Omental fat pad (tissue), 3 donors: ENCODE measurements at regions not wholly inside any gene's neighbourhood (a gene's known extent, or its start where the extent isn't known, plus 50 kb on each side); places are given as distances from the start of the nearest gene placed in this dataset.

Experiments
- ATAC-seq: fragments of 150-250 bp; one replicate; pipeline ENCODE4 v1.9.1; 2016; ENCODE audit warnings: mild to moderate bottlenecking, moderate library complexity; ENCODE audit not compliant: low FRiP score
- DNase-seq: peaks from one replicate; pipeline ENCODE4 v3.0.0-alpha.2; 2019; ENCODE audit warnings: low spot score
- TF ChIP-seq, protein P1 (sequence below), 3 donors: fragments of 450-650 bp; IDR thresholded peaks; one replicate each; pipeline ENCODE4 v1.5.1; 2016 to 2017; ENCODE audit warnings: antibody characterized with exemption in 3 of 3, mild to moderate bottlenecking in 3 of 3, moderate library complexity in 2 of 3

DNA sequence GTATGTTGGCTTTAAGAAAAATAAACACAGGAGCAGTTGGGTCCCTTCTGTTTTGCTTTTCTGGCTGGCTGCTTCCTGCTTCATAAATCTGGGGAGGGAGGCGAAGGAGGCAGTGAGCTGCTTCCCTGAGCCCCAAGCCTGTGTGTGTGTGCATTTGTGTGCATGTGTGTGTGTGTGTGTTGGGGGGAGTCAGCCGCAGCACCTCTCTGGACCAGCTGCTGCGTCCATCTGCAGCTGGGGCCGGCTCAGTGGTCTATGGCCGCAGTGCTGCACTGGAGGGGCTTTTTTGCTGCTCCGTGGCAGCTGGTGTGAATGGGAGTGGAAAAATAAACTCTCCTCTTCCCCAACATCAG lies 192.3 kb downstream of the RNF144A start:
- DNase-seq (no peak), ATAC-seq (no peak)
- TF ChIP-seq, protein P1, sequence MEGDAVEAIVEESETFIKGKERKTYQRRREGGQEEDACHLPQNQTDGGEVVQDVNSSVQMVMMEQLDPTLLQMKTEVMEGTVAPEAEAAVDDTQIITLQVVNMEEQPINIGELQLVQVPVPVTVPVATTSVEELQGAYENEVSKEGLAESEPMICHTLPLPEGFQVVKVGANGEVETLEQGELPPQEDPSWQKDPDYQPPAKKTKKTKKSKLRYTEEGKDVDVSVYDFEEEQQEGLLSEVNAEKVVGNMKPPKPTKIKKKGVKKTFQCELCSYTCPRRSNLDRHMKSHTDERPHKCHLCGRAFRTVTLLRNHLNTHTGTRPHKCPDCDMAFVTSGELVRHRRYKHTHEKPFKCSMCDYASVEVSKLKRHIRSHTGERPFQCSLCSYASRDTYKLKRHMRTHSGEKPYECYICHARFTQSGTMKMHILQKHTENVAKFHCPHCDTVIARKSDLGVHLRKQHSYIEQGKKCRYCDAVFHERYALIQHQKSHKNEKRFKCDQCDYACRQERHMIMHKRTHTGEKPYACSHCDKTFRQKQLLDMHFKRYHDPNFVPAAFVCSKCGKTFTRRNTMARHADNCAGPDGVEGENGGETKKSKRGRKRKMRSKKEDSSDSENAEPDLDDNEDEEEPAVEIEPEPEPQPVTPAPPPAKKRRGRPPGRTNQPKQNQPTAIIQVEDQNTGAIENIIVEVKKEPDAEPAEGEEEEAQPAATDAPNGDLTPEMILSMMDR (IDR thresholded peaks at IDR 0.05): no peak

GRCh38 chr2:7111626-7112025 lies 194.4 kb downstream of the RNF144A start:
- DNase-seq: no peak
- TF ChIP-seq, protein P1 (IDR thresholded peaks at IDR 0.05): no peak

GRCh38 chr2:7115364-7115763 lies 198.2 kb downstream of the RNF144A start:
- no peak for ATAC-seq
- no peak for DNase-seq
- TF ChIP-seq, protein P1 (IDR thresholded peaks at IDR 0.05): no peak

More at GRCh38 chr2:7111626-7112025, 194.4 kb downstream of the RNF144A start:
- no peak for ATAC-seq

- TF ChIP-seq, protein P1 (IDR thresholded peaks at IDR 0.05): no peak
- ATAC-seq (no peak), DNase-seq (no peak)
These were observed 198.7 kb downstream of the RNF144A start for GRCh38 chr2:7115906-7116305.

GRCh38 chr2:7116511-7116910 lies 199.3 kb downstream of the RNF144A start:
- ATAC-seq: no peak
- DNase-seq: no peak
- TF ChIP-seq, protein P1 (IDR thresholded peaks at IDR 0.05): no peak

GRCh38 chr2:7117076-7117475 lies 199.9 kb downstream of the RNF144A start:
- ATAC-seq (no peak), DNase-seq (no peak)
- TF ChIP-seq, protein P1 (IDR thresholded peaks at IDR 0.05): no peak

DNA sequence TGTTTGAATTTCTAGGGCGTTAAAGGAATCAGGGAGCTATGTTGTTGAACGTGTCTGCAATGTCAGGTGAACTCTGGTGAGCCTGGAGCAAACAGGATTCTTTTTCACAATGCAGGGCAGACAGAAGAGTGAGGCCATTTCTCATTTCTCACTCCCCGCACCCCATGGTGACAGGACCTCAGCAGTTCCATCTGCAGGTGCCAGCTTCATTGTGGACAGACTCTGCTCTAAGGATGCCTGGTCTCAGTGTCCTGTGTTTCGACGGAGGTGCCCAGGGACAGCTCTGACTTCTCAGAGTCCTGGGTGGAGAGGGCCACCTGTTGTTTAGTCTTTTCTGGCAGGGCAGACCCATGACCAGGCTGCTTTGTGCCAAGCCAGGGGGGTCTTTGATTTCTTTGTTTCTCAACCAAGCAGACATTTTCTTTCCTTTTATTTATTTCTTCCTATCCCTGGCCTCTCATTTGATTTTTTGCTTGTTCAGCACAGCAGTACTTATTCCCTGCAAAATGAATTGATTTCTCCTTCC lies 201.5 kb downstream of the RNF144A start:
- TF ChIP-seq, protein P1 (IDR thresholded peaks at IDR 0.05): no peak
- ATAC-seq (no peak), DNase-seq (no peak)
